ENCODE measurements at regions not wholly inside any gene's neighbourhood (a gene's known extent, or its start where the extent isn't known, plus 50 kb on each side); places are given as distances from the start of the nearest gene placed in this dataset.

GRCh38 chr18:25815659-25816058 is 274.8 kb downstream of the SS18 start:
- no peaks in the 10 kb centered on the region for H3K36me3 Mint-ChIP-seq (ENCODE audit: low read depth)
- no peak for DNase-seq
- no peak overlapping the region for H3K27ac Mint-ChIP-seq
- 0 out of 2 replicates have a peak, but pooled peaks cover 7% of the 10 kb centered on the region for H3K4me1 Mint-ChIP-seq (ENCODE audit: low read depth)
- H3K9me3 Mint-ChIP-seq = no peaks in the 10 kb centered on the region
- TF ChIP-seq CTCF (IDR thresholded peaks at IDR 0.05) = no peak
- peaks cover 12% of the 10 kb centered on the region for H3K27me3 Mint-ChIP-seq (ENCODE audit: insufficient read depth)
- no peak overlapping the region for H3K4me3 Mint-ChIP-seq

GRCh38 chr18:25814841-25815458 is 275.5 kb downstream of the SS18 start:
- H3K4me1 Mint-ChIP-seq (ENCODE audit: low read depth) = 0 out of 2 replicates have a peak, but pooled peaks cover 7% of the 10 kb centered on the region
- no peaks in the 10 kb centered on the region for H3K36me3 Mint-ChIP-seq (ENCODE audit: low read depth)
- H3K4me3 Mint-ChIP-seq = no peak overlapping the region
- peaks cover 12% of the 10 kb centered on the region for H3K27me3 Mint-ChIP-seq (ENCODE audit: insufficient read depth)
- H3K9me3 Mint-ChIP-seq = no peaks in the 10 kb centered on the region
- no peak for DNase-seq
- TF ChIP-seq CTCF (IDR thresholded peaks at IDR 0.05) = no peak
- no peak overlapping the region for H3K27ac Mint-ChIP-seq

GRCh38 chr18:25813110-25813509 is 277.3 kb downstream of the SS18 start:
- no peak for TF ChIP-seq CTCF (IDR thresholded peaks at IDR 0.05)
- no peak for DNase-seq
- Mint-ChIP-seq H3K27me3 (ENCODE audit: insufficient read depth) (peaks cover 11% of the 10 kb centered on the region), H3K9me3 (no peaks in the 10 kb centered on the region), H3K4me1 (ENCODE audit: low read depth) (0 out of 2 replicates have a peak, but pooled peaks cover 7% of the 10 kb centered on the region), H3K4me3 (no peak overlapping the region), H3K36me3 (ENCODE audit: low read depth) (no peaks in the 10 kb centered on the region), H3K27ac (no peak overlapping the region)

GRCh38 chr18:25810736-25811135 is 279.7 kb downstream of the SS18 start:
- Mint-ChIP-seq H3K27ac (no peak overlapping the region), H3K36me3 (ENCODE audit: low read depth) (no peaks in the 10 kb centered on the region)

GRCh38 chr18:25805939-25806338 is 284.5 kb downstream of the SS18 start:
- DNase-seq = no peak
- H3K4me1 Mint-ChIP-seq (ENCODE audit: low read depth) = no peaks in the 10 kb centered on the region
- H3K4me3 Mint-ChIP-seq = no peak overlapping the region
- no peak for TF ChIP-seq CTCF (IDR thresholded peaks at IDR 0.05)
- no peaks in the 10 kb centered on the region for H3K9me3 Mint-ChIP-seq
- no peak overlapping the region for H3K27ac Mint-ChIP-seq
- peaks cover 5% of the 10 kb centered on the region; the same call in 1 of the 2 replicates for H3K27me3 Mint-ChIP-seq (ENCODE audit: insufficient read depth)
- H3K36me3 Mint-ChIP-seq (ENCODE audit: low read depth) = no peaks in the 10 kb centered on the region

More at GRCh38 chr18:25810736-25811135, 279.7 kb downstream of the SS18 start:
- no peak for DNase-seq
- Mint-ChIP-seq H3K4me3 (no peak overlapping the region), H3K27me3 (ENCODE audit: insufficient read depth) (peaks cover 6% of the 10 kb centered on the region), H3K4me1 (ENCODE audit: low read depth) (0 out of 2 replicates have a peak, but pooled peaks cover 7% of the 10 kb centered on the region), H3K9me3 (no peaks in the 10 kb centered on the region)
- no peak for TF ChIP-seq CTCF (IDR thresholded peaks at IDR 0.05)
